GM12878 (cell line): ENCODE measurements at regions not wholly inside any gene's neighbourhood (a gene's known extent, or its start where the extent isn't known, plus 50 kb on each side); places are given as distances from the start of the nearest gene placed in this dataset.

Experiments
- ATAC-seq: fragments of 200-7000 bp; cut with Tn5 transposase; 3 replicates; pipeline ENCODE4 v1.9.1; 2020; ENCODE audit warnings: mild to moderate bottlenecking, moderate library complexity
- BruUV-seq: library from RNA; stranded (reverse); fragments of 400-500 nt; replicated peaks from 2 replicates; lab custom pipeline; 2021; lab: Mats Ljungman, UMichigan
- CTCF ChIA-PET: fragments of 300-600 bp; sonication (Branson Sonifier 250); formaldehyde crosslinking; extraction: SDS; loops from one replicate; lab custom pipeline; 2021; ENCODE audit warnings: inconsistent platforms; lab: Yijun Ruan, JAX
- POLR2A ChIA-PET: fragments of 350-600 bp; formaldehyde crosslinking; extraction: SDS; loops from one replicate; lab custom pipeline; 2021; ENCODE audit warnings: inconsistent platforms; lab: Charles Lee
- RAD21 ChIA-PET: fragments of 300-600 bp; sonication (Branson Sonifier 250); formaldehyde crosslinking; loops from one replicate; lab custom pipeline; 2023; ENCODE audit warnings: antibody characterized with exemption; ENCODE audit not compliant: unreplicated experiment; lab: Charles Lee
- SMC1A ChIA-PET: fragments of 300-600 bp; sonication (Branson Sonifier 250); formaldehyde crosslinking; loops from one replicate; lab custom pipeline; 2023; ENCODE audit not compliant: unreplicated experiment, uncharacterized antibody; lab: Charles Lee
- DNase-seq: peaks from one replicate; pipeline ENCODE4 v3.0.0-alpha.2; 2011; ENCODE audit warnings: low read depth, low spot score
- FAIRE-seq: peaks from 3 replicates; lab custom pipeline; 2011; peaks lifted over from hg19 to GRCh38; lab: Jason Lieb, UNC
- H2AFZ ChIP-seq: 2 replicates; pipeline ENCODE4 v1.6.0; 2011; ENCODE audit warnings: low read depth, low read length, control low read depth; ENCODE audit not compliant: control insufficient read depth
- H3K27ac ChIP-seq: 2 replicates; pipeline ENCODE4 v1.5.1; 2011; ENCODE audit warnings: control low read depth; ENCODE audit not compliant: control insufficient read depth, insufficient read depth
- H3K27me3 ChIP-seq, 2 experiments: replicated peaks in 1 of 2; 2 replicates each; pipeline versions ENCODE4 v1.6.0 to v1.6.1; 2011; ENCODE audit warnings: low read length in 1 of 2; ENCODE audit not compliant: control insufficient read depth in 2 of 2, insufficient read depth in 2 of 2
- H3K36me3 ChIP-seq, 2 experiments: 2 replicates each; pipeline ENCODE4 v1.5.1; 2011; ENCODE audit warnings: low read length in 1 of 2; ENCODE audit not compliant: control insufficient read depth in 2 of 2, insufficient read depth in 2 of 2
- H3K4me1 ChIP-seq: 2 replicates; pipeline ENCODE4 v1.6.1; 2011; ENCODE audit warnings: mild to moderate bottlenecking, low read length, moderate library complexity, mixed read lengths; ENCODE audit not compliant: control insufficient read depth, insufficient read depth
- H3K4me2 ChIP-seq: 2 replicates; pipeline ENCODE4 v1.6.0; 2011; ENCODE audit warnings: control low read depth; ENCODE audit not compliant: control insufficient read depth, insufficient read depth
- H3K4me3 ChIP-seq: fragments of 200-600 bp; sonication (generic); 2 replicates; pipeline ENCODE4 v1.5.1; 2016
- H3K79me2 ChIP-seq: 2 replicates; pipeline ENCODE4 v1.6.0; 2011; ENCODE audit warnings: low read length; ENCODE audit not compliant: control insufficient read depth, insufficient read depth
- H3K9ac ChIP-seq: 2 replicates; pipeline ENCODE4 v1.8.0; 2011; ENCODE audit warnings: low read length, control low read depth, mixed read lengths; ENCODE audit not compliant: control insufficient read depth, insufficient read depth
- H3K9me3 ChIP-seq: replicated peaks from 3 replicates; pipeline ENCODE4 v1.5.1; 2011; ENCODE audit warnings: mild to moderate bottlenecking, low read length; ENCODE audit not compliant: control insufficient read depth, insufficient read depth
- H4K20me1 ChIP-seq: 2 replicates; pipeline ENCODE4 v1.6.0; 2011; ENCODE audit not compliant: control insufficient read depth, insufficient read depth
- ASH2L ChIP-seq: fragments of 300-600, 200-600 bp; sonication (generic); IDR thresholded peaks from 2 replicates; pipeline ENCODE4 v1.6.1; 2017; ENCODE audit warnings: low read depth, mild to moderate bottlenecking, borderline replicate concordance
- HDGF ChIP-seq: fragments of 450-650 bp; IDR thresholded peaks from 2 replicates; pipeline ENCODE4 v1.6.1; 2016; ENCODE audit warnings: antibody characterized with exemption
- IKZF2 ChIP-seq, 2 experiments: fragments of 450-650 bp; IDR thresholded peaks; 2 replicates each; pipeline ENCODE4 v1.6.1; 2017; ENCODE audit warnings: mild to moderate bottlenecking in 2 of 2, moderate library complexity in 2 of 2
- JUNB ChIP-seq: IDR thresholded peaks from 2 replicates; pipeline ENCODE4 v1.6.1; 2016; ENCODE audit warnings: antibody characterized with exemption, mild to moderate bottlenecking
- MTA3 ChIP-seq: IDR thresholded peaks from 2 replicates; pipeline ENCODE4 v1.6.1; 2012; ENCODE audit warnings: low read length, inconsistent platforms, borderline replicate concordance
- RUNX3 ChIP-seq: IDR thresholded peaks from 2 replicates; pipeline ENCODE4 v1.6.1; 2012; ENCODE audit warnings: low read length, inconsistent platforms
- SREBF2 ChIP-seq: IDR thresholded peaks from 2 replicates; pipeline ENCODE4 v1.6.1; 2012; ENCODE audit warnings: mild to moderate bottlenecking, low read length
- ZNF207 ChIP-seq: fragments of 450-650 bp; IDR thresholded peaks from 2 replicates; pipeline ENCODE4 v1.6.1; 2014; ENCODE audit warnings: antibody characterized with exemption, mild to moderate bottlenecking, borderline replicate concordance
- ZNF24 ChIP-seq: fragments of 450-650 bp; IDR thresholded peaks from 2 replicates; pipeline ENCODE4 v1.6.1; 2017; ENCODE audit warnings: antibody characterized with exemption, mild to moderate bottlenecking
- ZNF384 ChIP-seq: IDR thresholded peaks from 2 replicates; pipeline ENCODE4 v1.6.1; 2012; ENCODE audit warnings: low read depth, mild to moderate bottlenecking, low read length, improper control_type of control experiment, borderline replicate concordance
- WGBS: methylation state at CpG from one replicate; pipeline ENCODE4 v1.1.6; 2016; ENCODE audit warnings: low lambda C conversion rate; ENCODE audit not compliant: insufficient replicate concordance, insufficient coverage; ENCODE audit errors: missing lambda C conversion rate; 5-methylcytosine and 5-hydroxymethylcytosine counted together
- in situ Hi-C: fragments of 300-500 bp; cut with MboI; formaldehyde crosslinking; loops from 9 replicates; pipeline ENCODE4 v1.14.3; 2018; ENCODE audit warnings: mixed read lengths
- intact Hi-C: fragments of 100-400 bp; cut with micrococcal nuclease; formaldehyde crosslinking; loops from one replicate; pipeline ENCODE4 v1.14.2; 2022; ENCODE audit not compliant: unreplicated experiment
- TF ChIP-seq, protein P1 (sequence below): fragments of 450-650 bp; IDR thresholded peaks from 2 replicates; pipeline ENCODE4 v1.6.1; 2018; ENCODE audit warnings: mild to moderate bottlenecking, low read depth, moderate library complexity; ENCODE audit not compliant: partially characterized antibody
- TF ChIP-seq, protein P2 (sequence below): fragments of 150-350 bp; IDR thresholded peaks from 2 replicates; pipeline ENCODE4 v1.6.1; 2016; ENCODE audit warnings: low read depth, low read length

DNA sequence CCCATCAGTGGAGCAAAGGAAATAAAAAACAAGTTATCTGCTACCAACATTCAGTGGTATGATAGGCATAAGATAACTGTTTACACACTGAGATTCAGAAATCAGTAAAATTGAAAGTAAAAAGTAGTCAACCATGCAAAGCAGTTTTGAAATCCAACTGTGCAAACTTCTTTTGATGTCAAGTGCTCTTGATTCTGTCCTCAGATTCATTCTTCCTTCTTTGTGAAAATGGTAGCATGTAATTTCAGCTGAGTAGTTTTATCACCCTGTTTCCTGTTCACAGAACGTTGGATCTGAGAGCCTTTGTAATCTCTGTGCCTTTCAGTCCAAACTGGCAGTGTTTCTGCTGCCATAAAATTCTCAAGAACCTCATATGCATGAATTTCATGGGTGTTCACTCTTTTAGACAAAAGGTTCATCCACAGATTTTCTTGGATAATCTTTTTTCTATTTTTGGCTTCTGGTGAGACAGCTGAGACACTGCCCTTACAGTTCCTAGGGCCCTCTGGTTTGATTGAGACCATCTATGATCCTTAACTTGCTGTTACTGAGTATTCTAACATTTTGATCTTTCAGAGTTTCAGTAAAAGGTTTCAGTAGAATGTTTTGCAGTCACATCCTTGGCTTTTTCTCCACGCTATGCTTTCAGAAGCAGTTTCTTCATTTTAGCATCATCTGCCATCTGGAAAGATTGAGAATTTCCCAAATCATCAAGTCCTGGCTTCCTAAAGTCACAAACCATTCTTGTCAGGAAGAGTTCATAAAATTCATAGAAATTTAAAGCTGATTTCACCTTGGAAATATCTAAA is 272.3 kb upstream of the EPHA4 start:
- DNase-seq (peak; percentile 23), ATAC-seq (peak; percentile 74), FAIRE-seq (peak; percentile 91)
- no peak overlapping the region for H3K4me3 ChIP-seq
- BruUV-seq = no TSS peak
- 0% methylated on average over 2 of the region's 2 CpGs for WGBS
- H3K4me2 ChIP-seq = peak overlapping the region; percentile 14; the same call in 1 of the 2 replicates
- H3K27ac ChIP-seq = no peak overlapping the region
- no peaks in the 10 kb centered on the region for H3K36me3 ChIP-seq
- H2AFZ ChIP-seq = no peak overlapping the region
- in situ Hi-C loops = no loop called here
- no peaks in the 10 kb centered on the region for H3K27me3 ChIP-seq
- ChIA-PET SMC1A (interaction anchor here (1.1 kb wide), 1 partner anchor 9 kb away, joined by 3 read pairs; no protein-coding TSS in a partner anchor), RAD21 (no interaction called here), CTCF (no interaction called here), POLR2A (no interaction called here)
- H4K20me1 ChIP-seq = no peaks in the 10 kb centered on the region
- TF ChIP-seq JUNB (peak; percentile 46), RUNX3 (peak; percentile 36; the same call in 1 of the 2 replicates), IKZF2 (IDR thresholded peaks at IDR 0.05) (no peak), ZNF207 (no peak)
- H3K4me1 ChIP-seq = peaks cover 6% of the 10 kb centered on the region
- H3K9me3 ChIP-seq = no peaks in the 10 kb centered on the region
- H3K9ac ChIP-seq = no peak overlapping the region
- intact Hi-C loops = no loop called here
- no peaks in the 10 kb centered on the region for H3K79me2 ChIP-seq

DNA sequence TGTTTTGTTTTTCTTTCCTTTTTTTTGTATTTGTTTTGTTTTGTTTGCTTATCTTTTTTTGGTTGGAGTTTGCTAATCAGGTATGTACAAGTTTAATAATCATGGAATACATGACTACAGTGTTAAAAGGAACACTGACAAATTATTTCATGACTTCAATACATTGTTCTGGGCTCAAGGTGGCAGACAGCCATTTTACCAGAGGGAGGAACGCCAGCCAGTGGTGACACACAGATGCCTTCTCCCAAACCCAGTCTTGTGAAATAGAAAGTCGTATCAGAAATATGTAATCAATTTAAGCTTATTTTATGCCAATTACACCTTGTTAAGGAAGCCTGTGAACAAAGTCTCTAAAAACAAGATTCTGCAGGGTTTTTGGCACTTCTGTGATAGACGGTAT is 264.0 kb upstream of the EPHA4 start:
- Histone ChIP-seq H3K4me1 (no peaks in the 10 kb centered on the region), H2AFZ (no peak overlapping the region), H3K4me3 (no peak overlapping the region), H3K4me2 (no peak overlapping the region), H3K36me3 (no peaks in the 10 kb centered on the region), H3K79me2 (no peaks in the 10 kb centered on the region), H3K9ac (no peak overlapping the region), H3K27me3 (no peaks in the 10 kb centered on the region), H3K9me3 (no peaks in the 10 kb centered on the region), H4K20me1 (no peaks in the 10 kb centered on the region), H3K27ac (no peak overlapping the region)
- WGBS = 6% methylated on average over 3 of the region's 3 CpGs
- ChIA-PET RAD21 (no interaction called here), SMC1A (interaction anchor here (1.1 kb wide), 1 partner anchor 8 kb away, joined by 3 read pairs; no protein-coding TSS in a partner anchor), CTCF (no interaction called here), POLR2A (no interaction called here)
- no TSS peak for BruUV-seq
- FAIRE-seq (no peak), DNase-seq (no peak), ATAC-seq (no peak)
- intact Hi-C loops (no loop called here), in situ Hi-C loops (no loop called here)
- TF ChIP-seq ZNF384 (no peak), ASH2L (no peak), HDGF (no peak), MTA3 (no peak), ZNF24 (no peak), SREBF2 (no peak)
- TF ChIP-seq, protein P1, sequence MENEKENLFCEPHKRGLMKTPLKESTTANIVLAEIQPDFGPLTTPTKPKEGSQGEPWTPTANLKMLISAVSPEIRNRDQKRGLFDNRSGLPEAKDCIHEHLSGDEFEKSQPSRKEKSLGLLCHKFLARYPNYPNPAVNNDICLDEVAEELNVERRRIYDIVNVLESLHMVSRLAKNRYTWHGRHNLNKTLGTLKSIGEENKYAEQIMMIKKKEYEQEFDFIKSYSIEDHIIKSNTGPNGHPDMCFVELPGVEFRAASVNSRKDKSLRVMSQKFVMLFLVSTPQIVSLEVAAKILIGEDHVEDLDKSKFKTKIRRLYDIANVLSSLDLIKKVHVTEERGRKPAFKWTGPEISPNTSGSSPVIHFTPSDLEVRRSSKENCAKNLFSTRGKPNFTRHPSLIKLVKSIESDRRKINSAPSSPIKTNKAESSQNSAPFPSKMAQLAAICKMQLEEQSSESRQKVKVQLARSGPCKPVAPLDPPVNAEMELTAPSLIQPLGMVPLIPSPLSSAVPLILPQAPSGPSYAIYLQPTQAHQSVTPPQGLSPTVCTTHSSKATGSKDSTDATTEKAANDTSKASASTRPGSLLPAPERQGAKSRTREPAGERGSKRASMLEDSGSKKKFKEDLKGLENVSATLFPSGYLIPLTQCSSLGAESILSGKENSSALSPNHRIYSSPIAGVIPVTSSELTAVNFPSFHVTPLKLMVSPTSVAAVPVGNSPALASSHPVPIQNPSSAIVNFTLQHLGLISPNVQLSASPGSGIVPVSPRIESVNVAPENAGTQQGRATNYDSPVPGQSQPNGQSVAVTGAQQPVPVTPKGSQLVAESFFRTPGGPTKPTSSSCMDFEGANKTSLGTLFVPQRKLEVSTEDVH = no peak
- TF ChIP-seq, protein P2, sequence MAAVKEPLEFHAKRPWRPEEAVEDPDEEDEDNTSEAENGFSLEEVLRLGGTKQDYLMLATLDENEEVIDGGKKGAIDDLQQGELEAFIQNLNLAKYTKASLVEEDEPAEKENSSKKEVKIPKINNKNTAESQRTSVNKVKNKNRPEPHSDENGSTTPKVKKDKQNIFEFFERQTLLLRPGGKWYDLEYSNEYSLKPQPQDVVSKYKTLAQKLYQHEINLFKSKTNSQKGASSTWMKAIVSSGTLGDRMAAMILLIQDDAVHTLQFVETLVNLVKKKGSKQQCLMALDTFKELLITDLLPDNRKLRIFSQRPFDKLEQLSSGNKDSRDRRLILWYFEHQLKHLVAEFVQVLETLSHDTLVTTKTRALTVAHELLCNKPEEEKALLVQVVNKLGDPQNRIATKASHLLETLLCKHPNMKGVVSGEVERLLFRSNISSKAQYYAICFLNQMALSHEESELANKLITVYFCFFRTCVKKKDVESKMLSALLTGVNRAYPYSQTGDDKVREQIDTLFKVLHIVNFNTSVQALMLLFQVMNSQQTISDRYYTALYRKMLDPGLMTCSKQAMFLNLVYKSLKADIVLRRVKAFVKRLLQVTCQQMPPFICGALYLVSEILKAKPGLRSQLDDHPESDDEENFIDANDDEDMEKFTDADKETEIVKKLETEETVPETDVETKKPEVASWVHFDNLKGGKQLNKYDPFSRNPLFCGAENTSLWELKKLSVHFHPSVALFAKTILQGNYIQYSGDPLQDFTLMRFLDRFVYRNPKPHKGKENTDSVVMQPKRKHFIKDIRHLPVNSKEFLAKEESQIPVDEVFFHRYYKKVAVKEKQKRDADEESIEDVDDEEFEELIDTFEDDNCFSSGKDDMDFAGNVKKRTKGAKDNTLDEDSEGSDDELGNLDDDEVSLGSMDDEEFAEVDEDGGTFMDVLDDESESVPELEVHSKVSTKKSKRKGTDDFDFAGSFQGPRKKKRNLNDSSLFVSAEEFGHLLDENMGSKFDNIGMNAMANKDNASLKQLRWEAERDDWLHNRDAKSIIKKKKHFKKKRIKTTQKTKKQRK = no peak
